GM23248 (cell line): ENCODE measurements at regions not wholly inside any gene's neighbourhood (a gene's known extent, or its start where the extent isn't known, plus 50 kb on each side); places are given as distances from the start of the nearest gene placed in this dataset.

ENCODE experiments used
- DNase-seq: peaks from one replicate; pipeline ENCODE4 v3.0.0-alpha.2; 2015
- H2AFZ ChIP-seq: fragments of 200-600 bp; sonication (generic); 2 replicates; pipeline ENCODE4 v1.6.1; 2016; ENCODE audit warnings: antibody characterized with exemption
- H3F3A ChIP-seq: fragments of 200-600 bp; sonication (generic); 2 replicates; pipeline ENCODE4 v1.6.1; 2016; ENCODE audit warnings: mild to moderate bottlenecking, antibody characterized with exemption, mixed run types; ENCODE audit not compliant: insufficient read depth
- H3K27ac ChIP-seq: fragments of 200-600 bp; sonication (generic); 2 replicates; pipeline ENCODE4 v1.5.1; 2016; ENCODE audit warnings: mild to moderate bottlenecking
- H3K27me3 ChIP-seq: fragments of 200-600 bp; sonication (generic); replicated peaks from 2 replicates; pipeline ENCODE4 v1.6.1; 2016; ENCODE audit warnings: mild to moderate bottlenecking; ENCODE audit not compliant: insufficient read depth
- H3K36me3 ChIP-seq: fragments of 200-600 bp; sonication (generic); 2 replicates; pipeline ENCODE4 v1.6.1; 2016; ENCODE audit warnings: low read depth, mild to moderate bottlenecking
- H3K4me1 ChIP-seq: fragments of 200-600 bp; sonication (generic); 2 replicates; pipeline ENCODE4 v1.6.1; 2016; ENCODE audit warnings: mild to moderate bottlenecking; ENCODE audit not compliant: insufficient read depth
- H3K4me2 ChIP-seq: fragments of 200-600 bp; sonication (generic); one replicate; pipeline ENCODE4 v1.6.1; 2016; ENCODE audit warnings: mild to moderate bottlenecking; ENCODE audit not compliant: unreplicated experiment
- H3K4me3 ChIP-seq: fragments of 200-600 bp; sonication (generic); 2 replicates; pipeline ENCODE4 v1.5.1; 2016; ENCODE audit warnings: mild to moderate bottlenecking
- H3K79me2 ChIP-seq: fragments of 200-600 bp; sonication (generic); 2 replicates; pipeline ENCODE4 v1.6.1; 2016; ENCODE audit warnings: mild to moderate bottlenecking; ENCODE audit not compliant: insufficient read depth
- H3K9ac ChIP-seq: fragments of 200-600 bp; sonication (generic); 2 replicates; pipeline ENCODE4 v1.6.1; 2016; ENCODE audit warnings: mild to moderate bottlenecking
- H3K9me2 ChIP-seq: fragments of 200-600 bp; sonication (generic); 2 replicates; pipeline ENCODE4 v1.6.1; 2016; ENCODE audit warnings: mixed run types, mild to moderate bottlenecking, moderate library complexity; ENCODE audit not compliant: insufficient read depth
- H3K9me3 ChIP-seq: fragments of 200-600 bp; sonication (generic); one replicate; pipeline ENCODE4 v1.6.1; 2017; ENCODE audit warnings: low read depth
- H4K20me1 ChIP-seq: fragments of 200-600 bp; sonication (generic); 2 replicates; pipeline ENCODE4 v1.6.0; 2016; ENCODE audit not compliant: insufficient read depth
- EZH2 ChIP-seq: fragments of 200-600 bp; sonication (generic); IDR thresholded peaks from 2 replicates; pipeline ENCODE4 v1.6.1; 2018; ENCODE audit warnings: antibody characterized with exemption, mild to moderate bottlenecking; ENCODE audit not compliant: insufficient read depth, poor library complexity, severe bottlenecking
- EZH2phosphoT487 ChIP-seq: fragments of 200-600 bp; sonication (generic); IDR thresholded peaks from 2 replicates; pipeline ENCODE4 v1.6.1; 2018; ENCODE audit warnings: antibody characterized with exemption, moderate library complexity, mild to moderate bottlenecking, low read depth; ENCODE audit not compliant: insufficient read depth
- WGBS, 2 experiments: methylation state at CpG; one replicate each; pipeline ENCODE4 v1.1.6; 2015 to 2017; ENCODE audit warnings: low lambda C conversion rate in 2 of 2, low coverage in 1 of 2; ENCODE audit errors: missing lambda C conversion rate in 2 of 2; 5-methylcytosine and 5-hydroxymethylcytosine counted together
- in situ Hi-C: fragments of 300-500 bp; cut with MboI; formaldehyde crosslinking; loops from 2 replicates; pipeline ENCODE4 v1.15.0; 2020

- Histone ChIP-seq H3K36me3 (no peaks in the 10 kb centered on the region), H3K9me3 (no peaks in the 10 kb centered on the region), H3K27ac (no peak overlapping the region), H2AFZ (no peak overlapping the region), H3K4me3 (no peak overlapping the region), H3K4me1 (no peaks in the 10 kb centered on the region), H3K79me2 (no peaks in the 10 kb centered on the region), H3K4me2 (no peak overlapping the region), H3K9me2 (no peaks in the 10 kb centered on the region), H3F3A (no peaks in the 10 kb centered on the region), H4K20me1 (no peaks in the 10 kb centered on the region), H3K9ac (no peak overlapping the region), H3K27me3 (peaks cover 19% of the 10 kb centered on the region)
- 22 to 28% methylated on average over 2 of the region's 2 CpGs for WGBS, 2 experiments
- no peak for DNase-seq
- in situ Hi-C loops = no loop called here
- TF ChIP-seq EZH2phosphoT487 (no peak), EZH2 (no peak)
Observed at GRCh38 chr18:70500748-70501147, 211.9 kb downstream of the SOCS6 start.

DNA sequence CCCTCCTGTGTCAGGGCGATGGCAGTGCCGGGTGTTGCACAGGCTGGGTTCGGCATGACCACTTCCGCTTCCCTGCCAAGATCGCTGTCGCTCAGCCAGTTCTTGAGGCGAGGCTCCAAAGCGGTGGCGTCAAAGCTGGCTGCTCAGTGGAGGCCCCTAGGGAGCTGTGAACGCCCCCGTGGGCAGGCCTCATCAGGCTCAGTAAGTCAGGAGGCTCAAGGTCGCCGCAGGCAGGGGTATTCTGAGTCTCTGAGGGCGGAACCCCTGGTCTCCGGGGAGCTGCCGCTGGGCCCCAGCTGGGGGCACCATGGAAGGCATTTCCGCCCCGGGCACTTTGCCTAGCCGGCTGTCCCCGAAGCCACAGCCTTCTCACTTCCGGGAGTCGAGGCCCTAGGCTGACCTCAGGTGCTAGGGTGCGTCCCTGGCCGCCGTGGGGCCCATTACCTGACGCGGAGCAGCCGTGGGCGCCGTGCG is 210.4 kb downstream of the SOCS6 start:
- H3K4me3 ChIP-seq = no peak overlapping the region

GRCh38 chr18:70496353-70497294 is 207.8 kb downstream of the SOCS6 start:
- Histone ChIP-seq H2AFZ (no peak overlapping the region), H3K4me1 (no peaks in the 10 kb centered on the region), H3K27ac (no peak overlapping the region), H3K4me3 (no peak overlapping the region), H3K27me3 (peaks cover 13% of the 10 kb centered on the region), H3K9me3 (no peaks in the 10 kb centered on the region), H3K9ac (no peak overlapping the region), H3K9me2 (no peaks in the 10 kb centered on the region), H3K79me2 (no peaks in the 10 kb centered on the region), H3F3A (no peaks in the 10 kb centered on the region), H3K4me2 (no peak overlapping the region), H3K36me3 (no peaks in the 10 kb centered on the region), H4K20me1 (no peaks in the 10 kb centered on the region)
- no peak for DNase-seq
- TF ChIP-seq EZH2phosphoT487 (no peak), EZH2 (no peak)
- in situ Hi-C loops = no loop called here
- WGBS, 2 experiments = 53 to 56% methylated on average over 8 of the region's 8 CpGs

More for the DNA sequence above, 210.4 kb downstream of the SOCS6 start:
- Histone ChIP-seq H3K9me2 (no peaks in the 10 kb centered on the region), H3F3A (no peaks in the 10 kb centered on the region), H2AFZ (no peak overlapping the region), H3K27ac (no peak overlapping the region), H4K20me1 (no peaks in the 10 kb centered on the region), H3K4me2 (no peak overlapping the region), H3K9me3 (no peaks in the 10 kb centered on the region), H3K9ac (no peak overlapping the region), H3K79me2 (no peaks in the 10 kb centered on the region), H3K4me1 (no peaks in the 10 kb centered on the region), H3K36me3 (no peaks in the 10 kb centered on the region), H3K27me3 (peaks cover 14% of the 10 kb centered on the region)
- TF ChIP-seq EZH2 = no peak
- TF ChIP-seq EZH2phosphoT487 = no peak
- in situ Hi-C loops = no loop called here
- no peak for DNase-seq
- WGBS, 2 experiments = 76% methylated on average over 29 to 31 of the region's 31 CpGs

GRCh38 chr18:70494524-70494923 is 205.7 kb downstream of the SOCS6 start:
- Histone ChIP-seq H4K20me1 (no peaks in the 10 kb centered on the region), H3K4me2 (no peak overlapping the region), H3K9me2 (no peaks in the 10 kb centered on the region), H3K9me3 (no peaks in the 10 kb centered on the region), H3K4me1 (peaks cover 7% of the 10 kb centered on the region), H3K4me3 (no peak overlapping the region), H3K27me3 (no peaks in the 10 kb centered on the region), H2AFZ (no peak overlapping the region), H3F3A (peaks cover 7% of the 10 kb centered on the region), H3K27ac (no peak overlapping the region), H3K36me3 (no peaks in the 10 kb centered on the region), H3K79me2 (no peaks in the 10 kb centered on the region), H3K9ac (no peak overlapping the region)
- in situ Hi-C loops = no loop called here
- 75 to 79% methylated on average over 2 of the region's 2 CpGs for WGBS, 2 experiments
- DNase-seq = no peak
- no peak for TF ChIP-seq EZH2
- TF ChIP-seq EZH2phosphoT487 = no peak
